K562 (cell line): ENCODE measurements at regions not wholly inside any gene's neighbourhood (a gene's known extent, or its start where the extent isn't known, plus 50 kb on each side); places are given as distances from the start of the nearest gene placed in this dataset.

Source experiments
- ATAC-seq: fragments of 200-7000 bp; cut with Tn5 transposase; 3 replicates; pipeline ENCODE4 v1.9.1; 2020; ENCODE audit warnings: moderate library complexity
- BruUV-seq: library from RNA; stranded (reverse); fragments of 400-500 nt; replicated peaks from 2 replicates; lab custom pipeline; 2021; lab: Mats Ljungman, UMichigan
- CTCF ChIA-PET: fragments of 300-600 bp; formaldehyde crosslinking; extraction: SDS; loops from one replicate; lab custom pipeline; 2021; ENCODE audit warnings: low intra/inter-chr PET ratio; lab: Yijun Ruan, JAX
- POLR2A ChIA-PET: fragments of 300-600, 350-650 bp; sonication (Branson Sonifier 250); formaldehyde crosslinking; extraction: SDS; loops from one replicate; lab custom pipeline; 2021; ENCODE audit warnings: antibody characterized with exemption, inconsistent platforms; lab: Yijun Ruan, JAX
- DNase-seq, 4 experiments: peaks; one replicate each; pipeline versions ENCODE4 v3.0.0 to v3.0.0-alpha.2; 2011 to 2018; ENCODE audit warnings: low spot score in 3 of 4, mixed read lengths in 3 of 4; ENCODE audit errors: extremely low read depth in 1 of 4
- FAIRE-seq: peaks from 2 replicates; lab custom pipeline; 2011; peaks lifted over from hg19 to GRCh38; lab: Jason Lieb, UNC
- H2AFZ ChIP-seq: 2 replicates; pipeline ENCODE4 v1.6.0; 2011; ENCODE audit warnings: low read depth, low read length, control low read depth, inconsistent platforms
- H3K27ac ChIP-seq: fragments of 200-600 bp; 3 replicates; pipeline ENCODE4 v1.8.0; 2011; ENCODE audit warnings: low read depth, mild to moderate bottlenecking, control low read depth, inconsistent platforms, low read length, moderate library complexity, mixed read lengths; ENCODE audit errors: extremely low read depth
- H3K27me3 ChIP-seq, 2 experiments: fragments of 300-600 bp in 1 of 2; 2 replicates in 1 of 2; 3 replicates in 1 of 2; pipeline versions ENCODE4 v1.6.0 to v1.8.0; 2011; ENCODE audit warnings: inconsistent platforms in 2 of 2, low read length in 2 of 2, mild to moderate bottlenecking in 1 of 2, mixed read lengths in 1 of 2, moderate library complexity in 1 of 2; ENCODE audit not compliant: control insufficient read depth in 2 of 2, insufficient read depth in 2 of 2
- H3K36me3 ChIP-seq: fragments of 300-600 bp; 3 replicates; pipeline ENCODE4 v1.8.0; 2011; ENCODE audit warnings: mild to moderate bottlenecking, low read length, inconsistent platforms; ENCODE audit not compliant: control insufficient read depth, insufficient read depth
- H3K4me1 ChIP-seq, 2 experiments: fragments of 200-600 bp in 1 of 2; replicated peaks in 1 of 2; 2 replicates in 1 of 2; 3 replicates in 1 of 2; pipeline versions ENCODE4 v1.5.1 to v1.8.0; 2011; ENCODE audit warnings: inconsistent platforms in 2 of 2, low read length in 2 of 2, mild to moderate bottlenecking in 1 of 2, mixed read lengths in 1 of 2, moderate library complexity in 1 of 2; ENCODE audit not compliant: control insufficient read depth in 2 of 2, insufficient read depth in 2 of 2
- H3K4me2 ChIP-seq: 2 replicates; pipeline ENCODE4 v1.6.1; 2011; ENCODE audit warnings: low read length, control low read depth, inconsistent platforms, mixed read lengths; ENCODE audit not compliant: insufficient read depth
- H3K4me3 ChIP-seq: fragments of 200-600 bp; sonication (generic), shearing (Covaris generic); 2 replicates; pipeline ENCODE4 v1.5.1; 2016; ENCODE audit warnings: control low read depth, inconsistent platforms
- H3K79me2 ChIP-seq: fragments of 200-600 bp; 3 replicates; pipeline ENCODE4 v1.8.0; 2011; ENCODE audit warnings: low read length, inconsistent platforms; ENCODE audit not compliant: control insufficient read depth, insufficient read depth
- H3K9ac ChIP-seq, 2 experiments: 2 replicates each; pipeline versions ENCODE4 v1.6.0 to v1.6.1; 2011; ENCODE audit warnings: low read depth in 2 of 2, low read length in 2 of 2, control low read depth in 1 of 2, inconsistent platforms in 1 of 2, mild to moderate bottlenecking in 1 of 2, mixed read lengths in 1 of 2; ENCODE audit not compliant: insufficient read depth in 1 of 2
- H3K9me1 ChIP-seq: one replicate; pipeline ENCODE4 v1.6.0; 2011; ENCODE audit warnings: inconsistent platforms, mild to moderate bottlenecking, low read length, moderate library complexity; ENCODE audit not compliant: control insufficient read depth, insufficient read depth
- H3K9me3 ChIP-seq: replicated peaks from 2 replicates; pipeline ENCODE4 v1.5.1; 2011; ENCODE audit warnings: low read depth, low read length, inconsistent platforms; ENCODE audit not compliant: control insufficient read depth, insufficient read depth
- H4K20me1 ChIP-seq: replicated peaks from 2 replicates; pipeline ENCODE4 v1.6.1; 2011; ENCODE audit warnings: low read length, inconsistent platforms, mixed read lengths; ENCODE audit not compliant: control insufficient read depth, insufficient read depth
- AFF1 ChIP-seq, 2 experiments: fragments of 450-650 bp; IDR thresholded peaks; 2 replicates each; pipeline ENCODE4 v1.6.1; 2018; ENCODE audit warnings: mild to moderate bottlenecking in 2 of 2, low read depth in 1 of 2; ENCODE audit not compliant: partially characterized antibody in 2 of 2
- ATF3 ChIP-seq, 2 experiments: fragments of 450-650 bp in 1 of 2; sonication (generic) in 1 of 2; formaldehyde crosslinking in 1 of 2; IDR thresholded peaks in 1 of 2; conservative IDR thresholded peaks in 1 of 2; 2 replicates each; pipeline versions ENCODE4 v1.6.1 to v1.8.1; 2016 to 2023; ENCODE audit warnings: mild to moderate bottlenecking in 2 of 2, moderate library complexity in 2 of 2, inconsistent platforms in 1 of 2, missing genetic modification reagents in 1 of 2
- EP400 ChIP-seq: fragments of 450-650 bp; IDR thresholded peaks from 2 replicates; pipeline ENCODE4 v1.6.1; 2017; ENCODE audit warnings: antibody characterized with exemption, mild to moderate bottlenecking, moderate library complexity
- ID3 ChIP-seq, 2 experiments: fragments of 250-450 bp in 1 of 2; fragments of 450-650 bp in 1 of 2; sonication (Bioruptor Pico) in 1 of 2; IDR thresholded peaks; 2 replicates each; pipeline versions ENCODE4 v1.6.1 to v1.8.0; 2016 to 2021; ENCODE audit warnings: mild to moderate bottlenecking in 2 of 2, moderate library complexity in 2 of 2, missing compliant biosample characterization in 1 of 2, missing genetic modification characterization in 1 of 2
- NCOA4 ChIP-seq: fragments of 450-650 bp; IDR thresholded peaks from 2 replicates; pipeline ENCODE4 v1.6.1; 2018; ENCODE audit warnings: mild to moderate bottlenecking; ENCODE audit not compliant: partially characterized antibody
- SIN3B ChIP-seq: fragments of 450-650 bp; IDR thresholded peaks from 2 replicates; pipeline ENCODE4 v1.6.1; 2017; ENCODE audit warnings: low read depth, mild to moderate bottlenecking, moderate library complexity
- ZNF165 ChIP-seq: fragments of 250-450 bp; sonication (Bioruptor Pico); IDR thresholded peaks from 2 replicates; pipeline ENCODE4 v1.4.0; 2020; ENCODE audit warnings: borderline replicate concordance
- ZNF76 ChIP-seq: fragments of 250-450 bp; sonication (Bioruptor Pico); IDR thresholded peaks from 2 replicates; pipeline ENCODE4 v1.4.0; 2020; ENCODE audit warnings: mild to moderate bottlenecking, moderate library complexity, borderline replicate concordance
- WGBS: fragments of 100-300 bp; shearing (Covaris generic); methylation state at CpG from one replicate; pipeline ENCODE4 v1.1.6; 2016; ENCODE audit warnings: low coverage, mixed read lengths; ENCODE audit not compliant: insufficient coverage; ENCODE audit errors: missing lambda C conversion rate; 5-methylcytosine and 5-hydroxymethylcytosine counted together
- in situ Hi-C: fragments of 300-500 bp; cut with MboI; formaldehyde crosslinking; loops from 4 replicates; pipeline ENCODE4 v1.15.0; 2018; ENCODE audit warnings: inconsistent platforms, mixed read lengths
- intact Hi-C: fragments of 100-400 bp; cut with micrococcal nuclease; formaldehyde crosslinking; loops from 2 replicates; pipeline ENCODE4 v1.14.2; 2022

DNA sequence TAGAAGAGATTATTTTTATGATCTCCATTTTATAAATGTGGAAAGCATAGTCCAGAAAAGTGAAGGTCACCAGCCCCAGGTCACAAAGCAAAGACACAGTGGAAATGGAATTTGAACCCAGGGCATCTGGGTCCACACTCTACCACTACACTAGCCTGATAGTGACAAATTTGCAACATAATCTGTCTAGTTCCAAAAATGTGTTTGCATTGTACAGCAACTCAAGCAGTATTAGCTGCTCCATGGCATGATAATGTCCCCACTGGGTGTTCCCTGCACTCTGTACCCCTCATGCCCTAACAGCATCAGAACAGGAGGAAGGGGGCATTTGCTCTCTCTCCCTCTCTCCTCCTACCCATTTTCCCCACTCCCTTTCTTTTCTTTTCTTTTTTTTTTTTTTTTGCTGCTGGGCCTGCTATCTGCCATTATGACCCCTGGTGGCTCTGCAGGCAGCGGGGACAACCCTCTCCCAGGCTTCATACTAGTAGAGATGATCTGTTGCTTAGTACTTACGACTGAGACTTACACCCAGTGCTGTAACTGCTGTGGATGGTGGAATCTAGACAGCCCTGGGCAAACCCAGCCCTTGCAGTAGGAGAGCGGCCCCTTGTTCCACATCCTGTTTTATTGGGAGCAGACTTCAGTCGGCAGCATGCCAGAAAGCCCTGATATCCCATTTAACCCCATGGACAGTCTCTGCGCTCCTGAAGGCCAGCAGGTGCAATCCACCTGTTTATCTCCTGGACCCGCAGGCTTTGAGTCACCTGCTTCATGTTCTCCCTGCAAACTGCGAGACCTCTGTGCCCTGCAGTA, 306.3 kb downstream of the SOX9 start:
- intact Hi-C loops = no loop called here
- H3K9me3 ChIP-seq = no peaks in the 10 kb centered on the region
- in situ Hi-C loops = no loop called here
- TF ChIP-seq EP400 (no peak), ID3 (CRISPR knock-in tag; IDR thresholded peaks at IDR 0.05) (no peak), ID3 (tag; IDR thresholded peaks at IDR 0.05) (no peak)
- DNase-seq (no peak), ATAC-seq (no peak), FAIRE-seq (no peak)
- H3K79me2 ChIP-seq = no peaks in the 10 kb centered on the region
- H2AFZ ChIP-seq = no peak overlapping the region
- POLR2A ChIA-PET = no interaction called here
- no peaks in the 10 kb centered on the region for H3K36me3 ChIP-seq
- H3K27ac ChIP-seq = no peak overlapping the region
- H3K4me1 ChIP-seq = no peaks in the 10 kb centered on the region
- H3K4me3 ChIP-seq = no peak overlapping the region
- 2% methylated on average over 7 of the region's 7 CpGs for WGBS
- BruUV-seq = no TSS peak
- H3K9ac ChIP-seq = no peak overlapping the region
- H3K4me2 ChIP-seq = no peak overlapping the region
- no peaks in the 10 kb centered on the region for H3K9me1 ChIP-seq
- CTCF ChIA-PET = no interaction called here
- peaks cover 0 to 10% of the 10 kb centered on the region in 2 experiments; a peak in 1 of 5 replicates for H3K27me3 ChIP-seq
- no peaks in the 10 kb centered on the region for H4K20me1 ChIP-seq

DNA sequence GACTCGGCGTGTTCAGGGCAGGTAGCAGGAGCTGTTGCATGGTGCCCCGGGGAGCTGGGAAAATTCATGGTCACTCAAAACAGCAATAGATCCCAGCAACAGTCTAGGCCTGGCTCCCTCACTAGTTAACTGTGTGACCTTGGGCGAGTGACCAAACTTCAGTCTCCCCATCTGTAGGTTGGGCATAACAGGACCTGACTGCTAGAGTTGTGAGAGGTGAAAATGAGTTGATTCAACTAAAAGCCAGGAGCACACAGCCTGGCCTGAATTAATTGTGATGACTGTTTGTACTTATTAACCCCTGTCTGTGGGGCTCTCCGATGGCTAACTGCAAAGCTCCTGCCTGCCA, 306.9 kb downstream of the SOX9 start:
- no peak for ATAC-seq
- no TSS peak for BruUV-seq
- Histone ChIP-seq H3K9ac (no peak overlapping the region), H3K4me2 (no peak overlapping the region), H3K4me3 (no peak overlapping the region), H3K4me1 (no peaks in the 10 kb centered on the region), H3K27me3 (peaks cover 0 to 10% of the 10 kb centered on the region in 2 experiments; a peak in 1 of 5 replicates), H3K36me3 (no peaks in the 10 kb centered on the region), H3K9me3 (no peaks in the 10 kb centered on the region), H2AFZ (no peak overlapping the region), H3K27ac (no peak overlapping the region), H3K79me2 (no peaks in the 10 kb centered on the region), H4K20me1 (no peaks in the 10 kb centered on the region), H3K9me1 (no peaks in the 10 kb centered on the region)
- DNase-seq = no peak
- ChIA-PET CTCF (no interaction called here), POLR2A (no interaction called here)
- FAIRE-seq = no peak
- in situ Hi-C loops = no loop called here
- WGBS = 0% methylated on average over 5 of the region's 5 CpGs
- intact Hi-C loops = no loop called here
- TF ChIP-seq AFF1 (IDR thresholded peaks at IDR 0.05; ENCODE audit: low read depth in 1 of 2, partially characterized antibody in 2 of 2) (no peak), SIN3B (no peak), ZNF76 (CRISPR knock-in tag) (no peak), ATF3 (IDR thresholded peaks at IDR 0.05) (no peak), ATF3 (CRISPR knock-in tag; conservative IDR thresholded peaks at IDR 0.05) (no peak), NCOA4 (no peak), ZNF165 (CRISPR knock-in tag) (no peak)
